GM23338 (cell line): ENCODE measurements at regions not wholly inside any gene's neighbourhood (a gene's known extent, or its start where the extent isn't known, plus 50 kb on each side); places are given as distances from the start of the nearest gene placed in this dataset.

ENCODE experiments used
- ATAC-seq: fragments of 200-7000 bp; cut with Tn5 transposase; 3 replicates; pipeline ENCODE4 v1.9.1; 2020
- DNase-seq: peaks from one replicate; pipeline ENCODE4 v3.0.0-alpha.2; 2015; ENCODE audit warnings: low spot score
- H2AFZ ChIP-seq: fragments of 200-600 bp; sonication (generic); 2 replicates; pipeline ENCODE4 v1.8.0; 2016; ENCODE audit warnings: antibody characterized with exemption, mild to moderate bottlenecking, moderate library complexity
- H3F3A ChIP-seq: fragments of 200-600 bp; sonication (generic); replicated peaks from 2 replicates; pipeline ENCODE4 v1.8.0; 2017; ENCODE audit warnings: antibody characterized with exemption, mixed run types, low read depth
- H3K27ac ChIP-seq: fragments of 200-600 bp; sonication (generic); 2 replicates; pipeline ENCODE4 v1.6.1; 2016; ENCODE audit warnings: low read depth
- H3K27me3 ChIP-seq: fragments of 200-600 bp; sonication (generic); 2 replicates; pipeline ENCODE4 v1.8.0; 2016; ENCODE audit warnings: mild to moderate bottlenecking, mixed run types, moderate library complexity; ENCODE audit not compliant: insufficient read depth
- H3K36me3 ChIP-seq: fragments of 200-600 bp; sonication (generic); 2 replicates; pipeline ENCODE4 v1.8.0; 2016; ENCODE audit warnings: mild to moderate bottlenecking; ENCODE audit not compliant: insufficient read depth
- H3K4me1 ChIP-seq: fragments of 200-600 bp; sonication (generic); 2 replicates; pipeline ENCODE4 v1.8.0; 2016; ENCODE audit warnings: mild to moderate bottlenecking, moderate library complexity; ENCODE audit not compliant: insufficient read depth
- H3K4me2 ChIP-seq: fragments of 200-600 bp; sonication (generic); 2 replicates; pipeline ENCODE4 v1.7.1; 2017; ENCODE audit warnings: mixed run types
- H3K4me3 ChIP-seq: fragments of 200-600 bp; sonication (generic); 2 replicates; pipeline ENCODE4 v1.6.1; 2016; ENCODE audit warnings: mixed run types
- H3K79me2 ChIP-seq: fragments of 200-600 bp; sonication (generic); replicated peaks from 2 replicates; pipeline ENCODE4 v1.8.0; 2017; ENCODE audit warnings: mild to moderate bottlenecking; ENCODE audit not compliant: insufficient read depth
- H3K9me2 ChIP-seq: fragments of 200-600 bp; sonication (generic); 2 replicates; pipeline ENCODE4 v1.8.0; 2017; ENCODE audit not compliant: insufficient read depth
- H4K20me1 ChIP-seq: fragments of 200-600 bp; sonication (generic); replicated peaks from 2 replicates; pipeline ENCODE4 v1.8.0; 2017; ENCODE audit warnings: mild to moderate bottlenecking; ENCODE audit not compliant: insufficient read depth
- H3K27ac Mint-ChIP-seq: 2 replicates; pipeline ENCODE4 v1.8.0; 2020; ENCODE audit warnings: inconsistent platforms, mild to moderate bottlenecking, moderate library complexity, mixed read lengths
- H3K27me3 Mint-ChIP-seq: 3 replicates; pipeline ENCODE4 v1.8.0; 2022; ENCODE audit warnings: low read depth, mild to moderate bottlenecking, moderate library complexity, mixed read lengths, inconsistent platforms; ENCODE audit not compliant: insufficient read depth, poor library complexity
- H3K36me3 Mint-ChIP-seq: 3 replicates; pipeline ENCODE4 v1.8.0; 2021; ENCODE audit warnings: low read depth, mild to moderate bottlenecking, inconsistent platforms, moderate library complexity, mixed read lengths
- H3K4me1 Mint-ChIP-seq: 3 replicates; pipeline ENCODE4 v1.8.0; 2020; ENCODE audit warnings: mild to moderate bottlenecking, inconsistent platforms, mixed read lengths
- H3K4me3 Mint-ChIP-seq: 3 replicates; pipeline ENCODE4 v1.8.0; 2021; ENCODE audit warnings: moderate library complexity, mild to moderate bottlenecking, inconsistent platforms, mixed read lengths
- H3K9me3 Mint-ChIP-seq: 3 replicates; pipeline ENCODE4 v1.8.0; 2020; ENCODE audit warnings: moderate library complexity, mild to moderate bottlenecking, inconsistent platforms, mixed read lengths
- CTCF ChIP-seq, 2 experiments: fragments of 200-600 bp in 1 of 2; sonication (generic) in 1 of 2; conservative IDR thresholded peaks; 2 replicates each; pipeline versions ENCODE4 v1.5.1 to v1.6.1; 2016 to 2017; ENCODE audit warnings: antibody characterized with exemption in 2 of 2, low read depth in 2 of 2, mild to moderate bottlenecking in 2 of 2, moderate library complexity in 1 of 2
- ETS1 ChIP-seq: IDR thresholded peaks from 2 replicates; pipeline ENCODE4 v1.6.1; 2016; ENCODE audit warnings: antibody characterized with exemption
- EZH2phosphoT487 ChIP-seq: fragments of 200-600 bp; sonication (generic); IDR thresholded peaks from one replicate; pipeline ENCODE4 v1.8.1; 2018; ENCODE audit warnings: antibody characterized with exemption; ENCODE audit not compliant: unreplicated experiment
- POLR2AphosphoS5 ChIP-seq: IDR thresholded peaks from 2 replicates; pipeline ENCODE4 v1.6.1; 2016; ENCODE audit warnings: antibody characterized with exemption, low read depth
- REST ChIP-seq: IDR thresholded peaks from one replicate; pipeline ENCODE4 v1.6.1; 2018; ENCODE audit warnings: antibody characterized with exemption; ENCODE audit not compliant: unreplicated experiment
- STAT1 ChIP-seq: IDR thresholded peaks from one replicate; pipeline ENCODE4 v1.6.1; 2016; ENCODE audit warnings: antibody characterized with exemption; ENCODE audit not compliant: unreplicated experiment

- TF ChIP-seq POLR2AphosphoS5: no peak
- TF ChIP-seq EZH2phosphoT487: no peak
- TF ChIP-seq REST: no peak
Measured at GRCh38 chr1:87648323-87649119, 319.8 kb downstream of the LMO4 start (continued).

DNA sequence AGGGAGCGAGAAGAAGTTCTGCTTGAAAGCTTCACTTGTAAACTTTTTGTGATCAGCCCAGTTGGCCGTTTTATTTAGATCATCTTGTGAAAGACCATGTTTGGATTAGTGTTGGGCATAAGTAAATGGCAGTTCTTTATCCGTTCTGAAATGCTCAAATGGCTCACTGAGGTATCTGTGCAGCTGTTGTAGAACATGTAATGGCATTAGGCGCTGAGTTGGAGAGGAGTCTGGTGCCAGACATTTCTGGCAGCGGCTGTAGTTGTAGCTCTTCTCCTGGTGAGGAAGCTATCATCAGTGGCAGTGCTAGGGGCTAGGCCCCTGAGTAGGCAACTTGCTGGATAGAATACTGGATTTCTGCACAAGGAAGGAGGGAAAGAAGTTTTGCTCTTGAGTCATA lies 321.6 kb downstream of the LMO4 start:
- Histone ChIP-seq H3K4me2 (no peak overlapping the region), H3F3A (no peaks in the 10 kb centered on the region), H3K79me2 (no peaks in the 10 kb centered on the region), H4K20me1 (no peaks in the 10 kb centered on the region), H3K27ac (no peak overlapping the region), H3K36me3 (no peaks in the 10 kb centered on the region), H3K9me2 (no peaks in the 10 kb centered on the region; the same call in 1 of the 2 replicates), H3K27me3 (no peaks in the 10 kb centered on the region), H3K4me3 (no peak overlapping the region), H3K4me1 (0 out of 2 replicates have a peak, but pooled peaks cover under 1% of the 10 kb centered on the region), H2AFZ (no peak overlapping the region; the same call in 1 of the 2 replicates)
- Mint-ChIP-seq H3K9me3 (no peaks in the 10 kb centered on the region; the same call in 2 of the 3 replicates), H3K4me1 (peaks cover 5% of the 10 kb centered on the region; the same call in 2 of the 3 replicates), H3K27ac (no peak overlapping the region), H3K36me3 (no peaks in the 10 kb centered on the region), H3K27me3 (peaks cover 4% of the 10 kb centered on the region), H3K4me3 (no peak overlapping the region)
- no peak for DNase-seq
- no peak for ATAC-seq
- TF ChIP-seq ETS1 (no peak), STAT1 (no peak), REST (no peak), CTCF (conservative IDR thresholded peaks at IDR 0.05; ENCODE audit: low read depth in 2 of 2) (no peak)
